BJ (cell line): ENCODE measurements at regions not wholly inside any gene's neighbourhood (a gene's known extent, or its start where the extent isn't known, plus 50 kb on each side); places are given as distances from the start of the nearest gene placed in this dataset.

ENCODE experiments used
- CTCF ChIA-PET: fragments of 350-600 bp; formaldehyde crosslinking; extraction: SDS; loops from one replicate; lab custom pipeline; 2021; ENCODE audit warnings: antibody characterized with exemption, inconsistent platforms; lab: Yijun Ruan, JAX
- POLR2A ChIA-PET: fragments of 300-600 bp; sonication (Branson Sonifier 250); formaldehyde crosslinking; extraction: SDS; loops from one replicate; lab custom pipeline; 2021; ENCODE audit warnings: antibody characterized with exemption; lab: Charles Lee
- DNase-seq: peaks from one replicate; pipeline ENCODE4 v3.0.0-alpha.2; 2011; ENCODE audit warnings: low read depth
- H3K27me3 ChIP-seq: 2 replicates; pipeline ENCODE4 v1.6.0; 2011; ENCODE audit warnings: low read length; ENCODE audit not compliant: control insufficient read depth, insufficient read depth
- H3K36me3 ChIP-seq: 2 replicates; pipeline ENCODE4 v1.5.1; 2011; ENCODE audit warnings: low read length; ENCODE audit not compliant: control insufficient read depth, insufficient read depth
- H3K4me3 ChIP-seq: 2 replicates; pipeline ENCODE4 v1.5.1; 2011; ENCODE audit warnings: low read depth, mild to moderate bottlenecking, control low read depth, low read length
- TF ChIP-seq, protein P1 (sequence below): IDR thresholded peaks from 2 replicates; pipeline ENCODE4 v1.5.1; 2011; ENCODE audit warnings: low read depth, mild to moderate bottlenecking, control low read depth, inconsistent platforms, low read length, moderate library complexity; ENCODE audit not compliant: insufficient read depth

- POLR2A ChIA-PET = no interaction called here
- DNase-seq = no peak
- TF ChIP-seq, protein P1, sequence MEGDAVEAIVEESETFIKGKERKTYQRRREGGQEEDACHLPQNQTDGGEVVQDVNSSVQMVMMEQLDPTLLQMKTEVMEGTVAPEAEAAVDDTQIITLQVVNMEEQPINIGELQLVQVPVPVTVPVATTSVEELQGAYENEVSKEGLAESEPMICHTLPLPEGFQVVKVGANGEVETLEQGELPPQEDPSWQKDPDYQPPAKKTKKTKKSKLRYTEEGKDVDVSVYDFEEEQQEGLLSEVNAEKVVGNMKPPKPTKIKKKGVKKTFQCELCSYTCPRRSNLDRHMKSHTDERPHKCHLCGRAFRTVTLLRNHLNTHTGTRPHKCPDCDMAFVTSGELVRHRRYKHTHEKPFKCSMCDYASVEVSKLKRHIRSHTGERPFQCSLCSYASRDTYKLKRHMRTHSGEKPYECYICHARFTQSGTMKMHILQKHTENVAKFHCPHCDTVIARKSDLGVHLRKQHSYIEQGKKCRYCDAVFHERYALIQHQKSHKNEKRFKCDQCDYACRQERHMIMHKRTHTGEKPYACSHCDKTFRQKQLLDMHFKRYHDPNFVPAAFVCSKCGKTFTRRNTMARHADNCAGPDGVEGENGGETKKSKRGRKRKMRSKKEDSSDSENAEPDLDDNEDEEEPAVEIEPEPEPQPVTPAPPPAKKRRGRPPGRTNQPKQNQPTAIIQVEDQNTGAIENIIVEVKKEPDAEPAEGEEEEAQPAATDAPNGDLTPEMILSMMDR = no peak
- H3K27me3 ChIP-seq = no peaks in the 10 kb centered on the region
- no peak overlapping the region for H3K4me3 ChIP-seq
- CTCF ChIA-PET = no interaction called here
- no peaks in the 10 kb centered on the region for H3K36me3 ChIP-seq
Observed at GRCh38 chr10:121294630-121295029, 303.6 kb downstream of the FGFR2 start.

DNA sequence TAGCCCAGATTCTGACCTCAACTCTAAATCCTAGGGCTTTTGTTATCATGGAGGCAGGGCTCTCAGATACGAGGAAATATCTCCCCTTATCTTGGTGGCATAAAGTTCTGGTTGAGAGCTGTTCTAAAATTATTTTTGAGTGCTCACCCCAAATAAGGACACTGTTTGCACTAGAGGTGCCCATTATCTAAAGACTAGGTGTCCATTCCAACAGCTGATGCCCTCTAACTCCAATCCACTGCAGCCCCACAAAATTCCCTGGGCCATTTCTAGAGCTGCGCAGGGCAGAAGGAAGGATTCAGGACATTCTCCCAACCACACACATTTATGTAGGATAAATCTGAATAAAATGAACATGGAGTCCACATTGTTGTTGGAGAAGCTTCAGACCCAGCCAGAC is 301.9 kb downstream of the FGFR2 start:
- H3K27me3 ChIP-seq = no peaks in the 10 kb centered on the region
- POLR2A ChIA-PET = no interaction called here
- TF ChIP-seq, protein P1 = no peak
- DNase-seq = no peak
- no peaks in the 10 kb centered on the region for H3K36me3 ChIP-seq
- CTCF ChIA-PET = no interaction called here
- H3K4me3 ChIP-seq = no peak overlapping the region

GRCh38 chr10:121296881-121297585 is 301.2 kb downstream of the FGFR2 start:
- no peak for DNase-seq
- POLR2A ChIA-PET = no interaction called here
- no peaks in the 10 kb centered on the region for H3K36me3 ChIP-seq
- no peak overlapping the region for H3K4me3 ChIP-seq
- CTCF ChIA-PET = no interaction called here
- TF ChIP-seq, protein P1 = no peak
- no peaks in the 10 kb centered on the region for H3K27me3 ChIP-seq

DNA sequence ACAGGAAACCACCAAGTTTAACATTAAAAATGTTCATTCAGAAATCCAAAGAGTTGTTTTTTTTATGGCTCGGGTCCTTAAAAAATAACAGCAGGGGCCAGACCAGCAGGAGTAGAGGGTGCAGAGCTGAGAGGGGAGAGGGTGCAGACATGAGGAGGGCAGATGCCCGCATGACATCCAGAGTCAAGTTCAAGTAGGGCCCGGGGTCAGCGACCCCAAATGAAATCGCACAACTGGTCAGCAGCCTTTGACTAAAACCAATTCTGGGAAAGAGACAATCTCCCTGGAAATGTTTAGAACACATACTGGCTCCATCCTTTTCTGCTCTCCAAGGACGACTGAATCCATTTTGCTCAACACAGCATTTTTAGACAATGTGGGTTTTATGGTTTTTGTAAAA is 297.5 kb downstream of the FGFR2 start:
- H3K36me3 ChIP-seq = no peaks in the 10 kb centered on the region
- CTCF ChIA-PET = no interaction called here
- no peak overlapping the region for H3K4me3 ChIP-seq
- H3K27me3 ChIP-seq = no peaks in the 10 kb centered on the region
- no peak for DNase-seq
- TF ChIP-seq, protein P1 = no peak
- POLR2A ChIA-PET = no interaction called here

- CTCF ChIA-PET = no interaction called here
- Histone ChIP-seq H3K4me3 (no peak overlapping the region), H3K27me3 (no peaks in the 10 kb centered on the region), H3K36me3 (no peaks in the 10 kb centered on the region)
- POLR2A ChIA-PET = no interaction called here
- TF ChIP-seq, protein P1 = no peak
- DNase-seq = no peak
Observed at GRCh38 chr10:121302541-121303180, 295.6 kb downstream of the FGFR2 start.
